Smooth muscle cell of the brain vasculature (primary cell): ENCODE measurements at regions not wholly inside any gene's neighbourhood (a gene's known extent, or its start where the extent isn't known, plus 50 kb on each side); places are given as distances from the start of the nearest gene placed in this dataset.

ENCODE experiments used
- DNase-seq: peaks from one replicate; pipeline ENCODE4 v3.0.0-alpha.2; 2012; ENCODE audit warnings: low read depth, low spot score

DNA sequence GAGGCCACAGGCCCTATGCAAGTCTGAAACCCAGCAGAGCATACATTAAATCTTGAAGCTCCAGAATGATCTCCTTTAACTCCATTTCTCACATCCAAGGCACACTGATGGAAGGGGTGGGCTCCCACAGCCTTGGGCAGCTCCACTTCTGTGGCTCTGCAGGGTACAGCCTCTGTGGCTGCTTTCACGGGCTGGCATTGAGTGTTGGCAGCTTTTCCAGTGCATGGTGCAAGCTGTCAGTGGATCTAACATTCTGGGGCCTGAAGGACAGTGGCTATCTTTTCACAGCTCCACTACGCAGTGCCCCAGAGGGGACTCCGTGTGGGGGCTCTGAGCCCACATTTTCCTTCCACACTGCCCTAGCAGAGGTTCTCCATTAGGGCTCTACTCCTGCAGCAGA lies 265.7 kb upstream of the MAGI2 start:
- no peak for DNase-seq

DNA sequence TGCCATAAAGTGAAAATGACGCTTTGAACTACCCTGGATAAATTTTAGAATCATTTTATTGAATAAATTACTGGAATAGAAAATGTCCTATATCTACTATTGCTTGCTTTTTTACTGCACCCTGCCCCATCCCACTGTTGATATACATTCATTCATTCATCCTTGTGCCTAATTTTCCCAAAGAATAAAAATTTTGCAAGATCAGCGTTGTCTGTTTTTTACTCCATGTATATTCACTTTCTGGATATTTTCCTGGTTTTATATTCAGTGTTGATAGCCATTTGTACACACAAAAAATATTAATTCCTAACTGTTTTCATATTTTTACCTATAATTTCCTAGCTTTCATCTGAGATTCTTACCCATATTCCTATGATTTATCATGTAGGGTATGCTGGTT lies 262.9 kb upstream of the MAGI2 start:
- no peak for DNase-seq

DNA sequence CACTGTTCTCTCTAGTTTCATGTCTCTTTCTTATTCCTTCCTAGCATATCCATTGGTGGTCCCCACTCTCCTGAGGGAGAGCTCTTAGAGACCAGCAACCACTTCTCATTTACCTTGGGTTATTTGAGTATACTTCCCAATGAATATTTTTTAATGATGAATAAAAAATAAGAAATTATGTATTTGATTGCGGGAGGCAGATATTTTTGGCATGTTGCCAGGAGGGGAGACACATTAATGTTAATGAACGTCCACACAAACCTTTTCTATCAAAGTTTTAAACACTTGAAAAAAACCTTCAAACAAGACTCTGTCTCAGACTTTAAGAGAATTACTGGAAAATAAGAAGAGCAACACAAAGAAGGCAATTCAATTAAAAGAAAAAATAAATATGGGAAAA lies 260.6 kb upstream of the MAGI2 start:
- no peak for DNase-seq

DNA sequence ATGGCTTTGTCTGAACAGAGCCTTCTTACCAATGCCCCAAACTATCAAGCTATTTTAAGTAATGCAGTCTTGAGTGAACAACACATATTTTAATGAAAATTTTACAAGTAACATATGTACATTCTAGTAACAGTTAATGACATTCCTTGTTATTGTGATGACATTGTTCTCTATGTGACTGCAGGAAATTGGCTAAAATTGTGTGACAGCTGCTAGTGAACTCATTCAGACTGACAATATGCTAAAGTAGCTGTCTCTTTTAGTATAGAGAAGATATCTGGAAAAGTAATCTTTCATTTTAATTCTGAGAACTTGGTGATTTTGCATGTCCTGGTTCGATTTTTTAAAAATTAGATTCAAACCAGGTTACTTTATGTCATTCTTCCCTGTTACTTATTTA lies 259.8 kb upstream of the MAGI2 start:
- no peak for DNase-seq

DNA sequence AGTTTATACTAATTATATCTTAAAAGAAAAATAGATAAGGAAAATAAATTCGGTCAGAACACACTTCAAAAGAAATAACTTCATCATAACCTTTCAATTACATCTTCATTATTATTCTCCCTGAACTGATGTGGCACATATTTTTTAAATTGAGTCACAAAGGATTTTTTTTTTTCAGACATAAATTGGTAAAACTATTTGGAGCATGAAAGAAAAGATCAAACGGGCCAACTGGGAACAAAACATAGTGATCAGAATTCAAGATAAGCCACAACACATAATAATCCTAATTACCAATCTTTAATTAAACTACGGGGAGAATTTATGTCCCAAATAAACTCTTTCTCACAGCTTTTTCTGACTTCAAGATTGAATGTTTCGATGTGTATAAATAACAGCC lies 258.2 kb upstream of the MAGI2 start:
- DNase-seq = no peak

DNA sequence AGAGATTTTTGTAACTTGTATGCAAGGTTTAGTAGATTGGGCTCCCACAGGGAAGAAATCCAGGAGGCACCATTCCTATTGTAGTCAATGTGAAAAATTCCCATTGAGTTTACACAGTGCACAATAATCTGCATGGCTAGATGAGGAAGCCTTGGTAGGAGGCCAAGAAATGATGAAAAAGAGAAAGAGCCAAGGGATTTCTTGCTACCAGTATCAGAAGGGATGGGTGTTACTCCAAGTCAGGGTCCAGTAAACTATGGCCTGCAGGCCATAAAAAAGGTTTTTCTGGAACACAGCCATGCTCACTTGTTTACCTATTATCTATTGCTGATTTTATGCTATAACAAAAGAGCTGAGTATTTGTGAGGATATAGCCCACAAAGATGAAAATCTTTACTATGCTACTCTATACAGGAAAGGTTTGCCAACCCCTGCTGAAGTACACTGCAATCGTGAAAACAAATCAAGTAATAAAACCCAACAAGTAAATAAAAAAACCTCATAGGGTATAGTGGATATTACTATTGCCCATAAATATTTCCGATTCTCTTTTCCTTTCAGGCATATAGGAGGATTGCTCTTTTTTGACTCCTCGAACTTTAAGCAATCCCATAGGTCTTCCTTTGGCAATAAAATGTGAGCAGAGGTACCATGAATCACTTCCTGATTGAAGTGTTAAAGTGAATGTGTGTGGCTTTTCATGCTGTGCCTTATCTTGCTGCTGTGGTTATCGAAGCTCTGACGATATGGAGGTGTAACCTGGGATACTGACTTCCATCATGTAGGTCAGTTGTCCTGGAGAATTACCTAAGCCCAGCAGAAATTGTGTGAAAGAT lies 256.3 kb upstream of the MAGI2 start:
- no peak for DNase-seq

DNA sequence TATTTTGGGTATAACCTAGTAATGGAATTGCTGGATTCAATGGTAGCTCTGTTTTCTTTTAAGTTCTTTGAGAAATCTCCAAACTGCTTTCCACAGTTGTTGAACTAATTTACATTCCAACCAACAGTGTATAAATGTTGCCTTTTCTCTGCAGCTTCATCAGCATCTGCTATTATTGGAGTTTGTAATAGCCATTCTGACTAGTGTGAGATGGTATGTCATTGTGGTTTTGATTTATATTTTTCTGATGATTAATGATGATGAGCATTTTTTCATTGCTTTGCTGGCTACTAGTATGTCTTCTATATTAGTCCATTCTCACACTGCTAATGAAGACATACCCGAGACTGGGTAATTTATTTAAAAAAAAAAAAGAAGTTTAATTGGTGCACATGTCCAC lies 248.6 kb upstream of the MAGI2 start:
- DNase-seq = no peak

DNA sequence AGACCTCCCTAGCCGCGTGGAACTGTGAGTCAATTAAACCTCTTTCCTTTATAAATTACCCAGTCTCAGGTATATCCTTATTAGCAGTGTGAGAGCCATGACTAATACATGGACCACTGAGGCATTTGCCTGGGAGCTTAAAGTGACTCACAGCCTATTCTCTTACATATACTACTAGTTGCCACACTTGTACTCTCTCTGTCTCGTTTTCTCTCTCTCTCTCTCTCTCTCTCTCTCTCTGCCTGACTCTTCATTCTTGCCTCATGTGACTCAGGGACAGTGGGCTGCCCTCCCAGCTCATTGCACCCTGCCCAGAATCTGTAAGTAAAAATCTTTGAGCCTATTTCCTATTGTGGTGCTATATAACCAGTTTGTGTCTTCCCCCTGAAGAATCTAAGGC lies 238.5 kb upstream of the MAGI2 start:
- DNase-seq = no peak

DNA sequence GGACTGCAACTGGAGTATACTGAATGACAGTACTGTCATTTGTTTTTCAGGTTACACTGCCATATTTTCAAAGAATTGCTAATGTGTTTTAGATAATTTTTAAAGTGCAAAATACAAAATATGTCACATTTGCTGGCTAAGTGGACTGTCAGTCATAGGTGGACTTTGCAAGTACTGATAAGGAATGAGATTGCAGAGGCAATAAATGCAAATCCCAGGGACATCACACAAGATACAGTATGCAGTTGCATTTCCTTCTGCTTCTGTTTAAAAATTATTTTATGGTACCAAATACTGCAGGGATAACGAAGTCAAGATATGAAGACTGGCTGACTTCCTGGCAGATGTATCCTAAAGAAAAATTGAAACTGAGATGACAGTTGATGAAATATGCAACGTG lies 237.6 kb upstream of the MAGI2 start:
- DNase-seq = no peak

DNA sequence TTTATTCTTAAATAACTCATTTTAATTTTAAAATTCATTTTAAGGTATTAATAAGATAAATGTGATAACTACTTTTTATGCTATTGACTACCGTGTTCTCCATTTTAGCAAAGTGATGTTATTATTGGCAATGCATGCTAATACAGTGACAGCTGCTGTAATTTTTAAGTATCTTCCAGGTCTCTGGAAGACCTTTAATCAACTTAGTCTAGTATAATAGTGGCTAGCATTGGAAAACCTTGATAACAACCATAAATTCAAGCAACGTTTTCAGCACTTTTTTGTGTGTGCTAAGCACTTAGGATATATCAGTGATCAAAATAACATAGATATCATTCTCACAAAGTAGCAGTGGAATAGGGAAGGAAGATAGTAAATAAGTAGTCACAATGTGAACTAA lies 230.9 kb upstream of the MAGI2 start:
- no peak for DNase-seq

DNA sequence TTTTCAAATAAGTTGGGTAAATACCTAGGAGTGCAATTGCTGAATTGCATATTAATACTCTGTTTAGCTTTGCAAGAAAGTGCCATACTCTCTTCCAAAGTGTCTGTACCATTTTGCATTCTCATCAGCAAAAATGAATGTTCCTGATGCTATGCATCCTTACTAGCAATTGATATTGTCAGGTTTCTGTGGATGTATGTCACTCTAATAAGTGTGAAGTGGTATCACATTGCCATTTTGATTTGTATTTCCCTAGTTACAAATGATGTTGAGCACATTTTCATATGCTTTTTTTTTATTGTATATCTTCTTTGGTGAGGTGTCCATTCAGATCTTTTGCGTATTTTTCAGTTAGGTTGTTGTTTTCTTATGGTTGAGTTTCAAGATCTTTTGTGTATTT lies 230.4 kb upstream of the MAGI2 start:
- no peak for DNase-seq

DNA sequence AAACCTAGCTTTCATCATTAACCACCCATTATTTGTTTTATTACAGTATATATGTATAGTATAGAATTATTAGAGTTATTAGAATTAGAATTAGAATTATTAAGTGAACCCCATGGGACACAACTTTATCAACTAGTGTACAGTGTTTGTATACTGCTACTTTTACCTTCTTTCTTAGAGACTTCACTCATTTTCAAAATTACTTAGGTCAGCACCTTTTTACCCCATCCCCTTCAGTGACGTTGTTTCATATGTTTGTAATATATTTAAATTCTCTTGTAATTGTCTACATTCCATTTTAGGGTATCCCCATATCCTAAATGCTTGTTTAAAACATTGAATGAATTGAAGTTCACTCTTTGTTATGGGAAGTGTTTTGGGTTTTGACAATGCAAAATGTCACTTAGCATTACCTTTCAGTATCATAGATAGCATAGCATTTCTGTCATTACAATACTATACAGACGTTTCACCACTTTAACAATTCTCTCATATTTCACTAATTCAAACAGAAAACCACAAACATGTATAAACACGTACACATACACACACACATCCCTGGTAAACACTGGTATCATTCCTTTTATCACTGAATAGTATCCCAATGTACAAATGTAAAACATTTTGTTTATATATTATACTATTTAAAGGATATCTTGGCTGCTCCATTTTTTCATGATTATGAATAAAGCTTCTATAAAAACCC lies 229.9 kb upstream of the MAGI2 start:
- no peak for DNase-seq

DNA sequence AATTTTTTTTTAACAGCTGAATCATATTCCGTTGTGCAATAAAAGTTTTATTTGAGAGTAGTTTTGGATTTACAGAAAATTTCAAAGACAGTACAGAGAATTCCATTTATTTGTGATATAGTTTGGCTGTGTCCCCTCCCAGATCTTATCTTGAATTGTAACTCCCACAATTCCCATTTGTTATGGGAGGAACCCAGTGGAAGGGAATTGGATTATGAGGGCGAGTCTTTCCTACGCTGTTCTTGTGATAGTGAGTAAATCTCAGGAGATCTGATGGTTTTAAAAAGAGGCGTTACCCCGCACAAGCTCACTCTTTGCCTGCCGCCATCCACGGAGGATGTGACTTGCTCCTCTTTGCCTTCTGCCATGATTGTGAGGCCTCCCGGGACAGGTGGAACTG lies 228.0 kb upstream of the MAGI2 start:
- no peak for DNase-seq

DNA sequence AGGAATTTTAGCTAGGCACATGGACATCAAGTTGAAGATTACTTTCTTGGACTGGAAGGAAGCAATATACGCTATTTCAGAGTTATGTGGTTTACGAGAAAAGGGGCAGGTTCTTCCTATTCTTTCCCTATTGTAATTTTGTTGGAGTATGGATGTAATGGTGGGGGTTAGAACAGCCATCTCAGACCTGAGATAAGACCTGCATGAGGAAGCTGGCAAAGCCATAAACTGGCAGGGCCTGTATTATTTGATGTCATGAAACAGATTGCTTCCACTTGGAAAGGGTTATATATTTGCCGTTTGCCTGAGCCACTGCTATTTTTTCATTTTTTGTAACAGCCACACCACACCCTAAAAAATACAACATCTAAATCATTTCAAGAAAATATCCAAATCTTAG lies 220.5 kb upstream of the MAGI2 start:
- DNase-seq = no peak

DNA sequence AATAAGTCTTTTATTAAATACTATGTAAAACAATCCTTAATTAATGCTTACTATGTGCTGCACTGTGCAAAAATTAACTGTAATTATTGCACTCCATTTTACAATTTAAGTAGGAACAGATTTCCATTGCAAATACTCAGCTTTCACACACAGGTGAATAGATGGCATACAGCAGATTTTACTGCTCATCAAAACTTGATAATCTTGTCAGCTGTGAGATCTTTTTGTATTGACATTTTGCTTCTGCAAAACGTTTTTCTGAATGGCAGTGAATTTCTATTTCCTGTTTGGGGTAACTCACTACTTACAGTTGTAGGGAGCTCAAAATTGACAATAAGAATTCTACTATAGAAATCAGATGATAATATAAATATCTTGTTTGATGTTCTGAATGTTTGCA lies 220.0 kb upstream of the MAGI2 start:
- no peak for DNase-seq

DNA sequence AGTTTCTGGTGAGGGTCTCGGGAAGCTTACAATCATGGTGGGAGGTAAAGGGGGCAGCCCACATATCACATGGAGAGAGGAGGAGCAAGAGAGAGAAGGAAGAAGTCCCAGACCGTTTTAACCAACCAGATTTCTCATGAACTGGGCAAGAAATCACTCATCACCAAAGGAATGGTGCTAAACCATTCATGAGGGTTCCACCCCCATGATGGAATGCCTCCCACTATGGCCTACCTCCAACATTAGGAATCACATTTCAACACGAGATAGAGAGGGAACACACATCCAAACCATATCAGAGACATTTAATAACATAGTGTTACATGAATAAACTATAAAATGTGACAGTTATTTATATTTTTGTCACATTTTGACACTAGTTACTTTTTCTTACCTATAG lies 214.8 kb upstream of the MAGI2 start:
- DNase-seq = no peak

DNA sequence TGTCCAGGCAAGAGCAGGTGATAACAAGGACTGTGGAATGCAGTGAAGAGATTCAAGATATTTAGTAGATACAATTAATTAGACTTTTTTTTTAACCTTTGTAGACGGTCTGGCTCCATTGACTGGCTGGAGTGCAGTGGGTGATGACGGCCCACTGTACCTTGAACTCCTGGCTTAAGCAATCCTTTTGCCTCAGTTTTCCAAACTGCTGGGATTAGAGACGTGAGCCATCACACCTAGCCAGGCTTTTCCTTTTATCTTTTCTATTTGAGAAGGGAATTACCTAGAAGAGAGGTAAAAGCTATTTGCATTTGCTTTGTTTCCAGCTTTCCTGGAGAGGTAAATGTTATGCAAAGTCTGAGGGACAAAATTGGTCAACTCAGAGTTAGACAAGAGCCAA lies 213.0 kb upstream of the MAGI2 start:
- no peak for DNase-seq

DNA sequence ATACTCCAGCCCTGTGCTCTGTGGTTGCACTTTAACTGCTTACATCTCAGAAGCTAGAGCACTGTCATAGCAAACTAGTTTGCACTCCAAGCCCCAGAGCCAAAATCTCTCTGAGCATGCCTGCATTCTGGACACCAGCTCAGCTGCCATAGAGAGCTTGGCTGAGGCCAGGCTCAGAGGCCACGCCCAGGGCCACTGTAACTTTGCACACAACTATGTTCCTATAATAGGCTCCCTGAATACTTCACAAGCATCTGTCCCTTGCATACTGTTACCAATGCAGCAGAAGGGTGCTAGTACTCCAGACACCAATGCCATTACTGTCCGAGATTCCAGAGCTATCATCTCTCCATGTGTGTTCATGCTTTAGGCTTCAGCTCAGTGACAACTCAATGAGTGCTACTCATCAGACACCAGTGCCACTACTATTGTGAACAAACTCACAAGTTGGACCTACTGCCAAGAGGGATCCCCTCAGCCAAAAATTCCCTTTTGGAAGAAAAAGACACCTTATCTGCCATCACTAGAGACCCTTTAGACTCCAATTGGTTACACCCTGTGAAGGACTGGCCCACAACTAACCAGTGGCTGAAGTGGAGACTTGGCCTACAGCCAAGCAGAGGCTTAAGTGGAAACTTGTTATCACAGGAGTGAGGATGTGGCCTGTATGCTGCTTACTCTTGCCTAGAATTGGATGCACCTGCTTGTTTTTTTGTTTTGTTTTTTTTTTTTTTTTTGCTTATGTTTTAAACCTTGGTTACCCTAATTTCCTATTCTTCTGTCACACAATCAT lies 211.6 kb upstream of the MAGI2 start:
- DNase-seq = no peak

DNA sequence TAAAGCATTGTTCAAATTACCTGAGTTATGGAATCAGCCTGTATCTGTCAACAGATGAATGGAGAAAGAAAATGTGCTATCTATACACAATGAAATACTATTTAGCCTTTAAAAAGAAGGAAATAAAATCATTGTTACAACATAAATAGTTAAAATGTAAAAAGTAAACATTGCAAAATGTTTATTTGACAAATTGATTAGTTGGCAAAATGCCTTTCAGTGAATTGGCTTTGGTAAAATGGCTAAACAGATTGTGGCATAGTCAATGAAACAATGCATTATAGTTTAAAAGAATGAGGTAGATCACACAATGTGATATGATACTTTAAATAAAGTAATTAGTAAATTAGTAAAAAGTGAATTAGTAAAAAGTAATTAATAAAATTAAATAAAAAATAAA lies 204.8 kb upstream of the MAGI2 start:
- DNase-seq = no peak

DNA sequence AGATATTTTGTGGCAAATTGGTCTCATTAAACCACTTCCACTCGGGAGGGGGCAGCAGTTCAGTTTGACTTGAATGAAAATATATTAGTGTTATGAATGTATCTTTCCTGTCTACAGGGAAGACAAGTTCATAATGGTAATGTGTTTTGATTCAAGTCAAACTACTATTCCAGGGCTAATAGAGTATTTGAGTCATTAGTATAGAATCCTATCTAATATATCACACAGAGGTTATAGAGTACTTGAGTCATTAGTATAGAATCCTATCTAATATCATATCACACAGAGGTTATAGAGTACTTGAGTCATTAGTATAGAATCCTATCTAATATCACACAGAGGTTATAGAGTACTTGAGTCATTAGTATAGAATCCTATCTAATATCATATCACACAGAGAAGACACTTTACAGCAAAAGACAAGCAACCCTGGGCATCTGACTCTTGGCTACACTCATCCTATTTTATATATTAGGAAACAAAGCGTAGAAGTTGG lies 199.7 kb upstream of the MAGI2 start:
- no peak for DNase-seq

DNA sequence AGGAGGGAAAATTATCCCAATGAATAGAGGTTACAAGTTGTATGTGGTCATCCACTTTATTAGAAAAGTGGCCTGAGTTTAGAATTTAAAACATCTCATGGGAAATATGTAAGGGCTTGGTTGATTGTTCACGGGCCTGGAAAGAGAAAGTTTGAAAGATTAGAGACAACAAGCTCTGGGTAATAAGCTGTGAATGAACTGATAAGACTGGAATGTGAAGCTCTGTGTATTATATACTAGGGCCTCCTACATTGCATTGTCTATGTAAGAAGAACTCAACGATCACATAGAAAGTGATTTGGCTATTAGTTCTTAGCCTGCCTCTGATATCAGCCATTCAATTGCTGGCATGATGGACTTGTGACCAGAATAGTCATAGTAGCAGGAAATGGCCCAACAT lies 199.2 kb upstream of the MAGI2 start:
- DNase-seq = no peak

DNA sequence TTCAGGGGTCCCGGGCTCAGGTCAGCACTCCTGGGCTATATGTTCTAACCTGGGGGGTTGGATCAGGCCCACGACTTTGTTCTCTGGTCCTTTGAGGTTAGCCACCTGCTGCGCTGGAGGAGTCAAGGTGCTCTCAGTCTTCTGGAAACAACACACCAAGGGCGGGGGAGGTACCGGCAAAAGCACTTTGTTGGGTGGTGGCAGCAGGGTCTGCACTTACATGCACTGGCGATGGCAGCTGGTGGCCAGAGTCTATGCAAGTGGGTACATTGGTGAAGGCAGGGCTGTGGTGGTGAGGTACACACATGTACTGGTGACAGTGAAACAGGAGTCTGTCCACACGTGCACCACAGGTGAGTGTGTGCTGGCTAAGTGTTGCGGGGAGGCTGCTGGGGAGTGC lies 194.2 kb upstream of the MAGI2 start:
- no peak for DNase-seq

DNA sequence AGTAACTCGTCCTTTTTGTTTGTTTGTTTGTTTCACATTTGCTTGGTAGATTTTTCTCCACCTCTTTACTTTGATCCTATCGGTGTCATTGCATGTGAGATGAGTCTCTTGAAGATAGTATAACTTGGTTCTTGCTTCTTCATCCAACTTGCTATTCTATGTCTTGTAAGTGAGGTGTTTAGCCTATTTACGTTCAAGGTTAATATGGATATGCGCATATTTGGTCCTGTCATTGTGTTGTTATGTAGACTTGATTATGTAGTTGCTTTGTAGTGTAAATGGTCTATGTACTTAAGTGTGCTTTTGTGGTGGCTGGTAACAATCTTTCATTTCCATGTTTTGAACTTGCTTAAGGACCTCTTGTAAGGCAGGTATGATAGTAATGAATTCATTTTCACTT lies 192.8 kb upstream of the MAGI2 start:
- DNase-seq = no peak
